ENCODE measurements at regions not wholly inside any gene's neighbourhood (a gene's known extent, or its start where the extent isn't known, plus 50 kb on each side); places are given as distances from the start of the nearest gene placed in this dataset.
"Not testable (repeated sequence)": the region's sequence is repeated elsewhere in the genome, so short reads cannot be mapped to it uniquely, and the experiment has no call there.

DNA sequence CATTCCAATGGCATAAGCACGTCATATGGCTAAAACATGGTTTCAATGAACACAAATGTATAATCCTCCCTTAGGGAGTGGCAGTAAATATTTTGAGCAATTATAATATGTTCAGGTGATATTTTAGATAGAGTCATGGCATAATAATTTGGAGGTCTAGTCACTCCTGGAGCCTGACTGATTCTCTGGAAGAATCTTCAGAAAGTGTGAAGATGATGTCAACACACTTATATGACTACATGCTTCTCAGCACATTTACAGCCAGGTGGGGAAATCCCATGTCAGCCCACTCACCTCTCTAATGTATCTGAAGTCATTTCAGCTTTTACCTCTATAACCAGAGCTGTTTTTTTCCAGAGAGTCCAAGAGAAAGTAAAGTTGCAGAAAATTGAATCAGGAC, 474.8 kb downstream of the SHISA9 start:
- DNase-seq (ENCODE audit: low spot score) = peak; percentile 61
- TF ChIP-seq, protein P1, sequence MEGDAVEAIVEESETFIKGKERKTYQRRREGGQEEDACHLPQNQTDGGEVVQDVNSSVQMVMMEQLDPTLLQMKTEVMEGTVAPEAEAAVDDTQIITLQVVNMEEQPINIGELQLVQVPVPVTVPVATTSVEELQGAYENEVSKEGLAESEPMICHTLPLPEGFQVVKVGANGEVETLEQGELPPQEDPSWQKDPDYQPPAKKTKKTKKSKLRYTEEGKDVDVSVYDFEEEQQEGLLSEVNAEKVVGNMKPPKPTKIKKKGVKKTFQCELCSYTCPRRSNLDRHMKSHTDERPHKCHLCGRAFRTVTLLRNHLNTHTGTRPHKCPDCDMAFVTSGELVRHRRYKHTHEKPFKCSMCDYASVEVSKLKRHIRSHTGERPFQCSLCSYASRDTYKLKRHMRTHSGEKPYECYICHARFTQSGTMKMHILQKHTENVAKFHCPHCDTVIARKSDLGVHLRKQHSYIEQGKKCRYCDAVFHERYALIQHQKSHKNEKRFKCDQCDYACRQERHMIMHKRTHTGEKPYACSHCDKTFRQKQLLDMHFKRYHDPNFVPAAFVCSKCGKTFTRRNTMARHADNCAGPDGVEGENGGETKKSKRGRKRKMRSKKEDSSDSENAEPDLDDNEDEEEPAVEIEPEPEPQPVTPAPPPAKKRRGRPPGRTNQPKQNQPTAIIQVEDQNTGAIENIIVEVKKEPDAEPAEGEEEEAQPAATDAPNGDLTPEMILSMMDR (IDR thresholded peaks at IDR 0.05; ENCODE audit: borderline replicate concordance, control extremely low read depth, extremely low read depth, insufficient read depth, missing control alignments) = no peak
- in situ Hi-C loops (cut with MboI; ENCODE audit: low sequenced_read_pairs, unreplicated experiment) = no loop called here

- in situ Hi-C loops (cut with MboI; ENCODE audit: low sequenced_read_pairs, unreplicated experiment) = no loop called here
- TF ChIP-seq, protein P1 (IDR thresholded peaks at IDR 0.05; ENCODE audit: borderline replicate concordance, control extremely low read depth, extremely low read depth, insufficient read depth, missing control alignments) = no peak
Observed at GRCh38 chr16:13377143-13377542, 475.7 kb downstream of the SHISA9 start.

DNA sequence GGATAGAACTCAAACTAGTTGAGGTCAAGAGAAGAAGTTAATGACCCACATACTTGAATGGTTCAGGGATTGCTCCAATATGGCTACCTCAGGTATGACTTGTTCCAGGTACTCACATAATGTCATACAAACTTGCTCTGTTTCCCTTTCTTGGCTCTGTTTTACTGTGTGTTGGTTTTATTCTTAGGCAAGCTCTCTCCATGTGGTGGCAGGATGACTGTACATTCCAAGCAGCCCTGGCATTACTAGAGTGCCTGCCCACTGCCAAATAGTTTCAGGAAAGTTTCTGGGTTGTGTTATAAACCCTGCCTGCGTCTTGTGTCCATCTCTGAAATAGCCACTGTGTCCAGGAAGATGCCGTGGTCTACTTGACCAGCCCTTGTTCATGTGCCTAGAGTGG, 476.8 kb downstream of the SHISA9 start:
- TF ChIP-seq, protein P1 (IDR thresholded peaks at IDR 0.05; ENCODE audit: borderline replicate concordance, control extremely low read depth, extremely low read depth, insufficient read depth, missing control alignments) = no peak
- no peak for DNase-seq (ENCODE audit: low spot score)
- in situ Hi-C loops (cut with MboI; ENCODE audit: low sequenced_read_pairs, unreplicated experiment) = no loop called here

More at GRCh38 chr16:13377143-13377542, 475.7 kb downstream of the SHISA9 start:
- no peak for DNase-seq (ENCODE audit: low spot score)

DNA sequence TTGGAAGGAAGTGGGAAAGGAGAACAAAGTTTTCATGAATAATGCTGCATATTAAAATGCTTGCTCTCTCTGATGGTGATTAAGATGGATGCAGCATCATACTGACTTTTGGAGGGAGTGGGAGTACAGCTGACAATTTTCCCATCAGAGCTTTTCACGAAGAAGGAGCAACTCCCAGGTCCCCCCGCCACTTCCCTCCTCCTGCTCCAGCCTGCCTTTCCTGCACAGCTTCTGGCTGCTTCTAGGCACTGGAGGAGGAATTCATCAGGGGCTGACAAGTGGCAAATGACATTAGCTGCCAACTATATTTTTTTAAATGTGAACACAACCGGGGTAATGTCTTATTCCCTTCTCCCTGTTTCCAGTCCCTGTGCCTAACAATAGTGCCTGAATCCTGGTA, 477.9 kb downstream of the SHISA9 start:
- TF ChIP-seq, protein P1 (IDR thresholded peaks at IDR 0.05; ENCODE audit: borderline replicate concordance, control extremely low read depth, extremely low read depth, insufficient read depth, missing control alignments) = no peak
- no peak for DNase-seq (ENCODE audit: low spot score)
- in situ Hi-C loops (cut with MboI; ENCODE audit: low sequenced_read_pairs, unreplicated experiment) = no loop called here

GRCh38 chr16:13385156-13386040, 484.0 kb downstream of the SHISA9 start:
- in situ Hi-C loops (cut with MboI; ENCODE audit: low sequenced_read_pairs, unreplicated experiment); DNase-seq (ENCODE audit: low spot score): not testable (repeated sequence)

DNA sequence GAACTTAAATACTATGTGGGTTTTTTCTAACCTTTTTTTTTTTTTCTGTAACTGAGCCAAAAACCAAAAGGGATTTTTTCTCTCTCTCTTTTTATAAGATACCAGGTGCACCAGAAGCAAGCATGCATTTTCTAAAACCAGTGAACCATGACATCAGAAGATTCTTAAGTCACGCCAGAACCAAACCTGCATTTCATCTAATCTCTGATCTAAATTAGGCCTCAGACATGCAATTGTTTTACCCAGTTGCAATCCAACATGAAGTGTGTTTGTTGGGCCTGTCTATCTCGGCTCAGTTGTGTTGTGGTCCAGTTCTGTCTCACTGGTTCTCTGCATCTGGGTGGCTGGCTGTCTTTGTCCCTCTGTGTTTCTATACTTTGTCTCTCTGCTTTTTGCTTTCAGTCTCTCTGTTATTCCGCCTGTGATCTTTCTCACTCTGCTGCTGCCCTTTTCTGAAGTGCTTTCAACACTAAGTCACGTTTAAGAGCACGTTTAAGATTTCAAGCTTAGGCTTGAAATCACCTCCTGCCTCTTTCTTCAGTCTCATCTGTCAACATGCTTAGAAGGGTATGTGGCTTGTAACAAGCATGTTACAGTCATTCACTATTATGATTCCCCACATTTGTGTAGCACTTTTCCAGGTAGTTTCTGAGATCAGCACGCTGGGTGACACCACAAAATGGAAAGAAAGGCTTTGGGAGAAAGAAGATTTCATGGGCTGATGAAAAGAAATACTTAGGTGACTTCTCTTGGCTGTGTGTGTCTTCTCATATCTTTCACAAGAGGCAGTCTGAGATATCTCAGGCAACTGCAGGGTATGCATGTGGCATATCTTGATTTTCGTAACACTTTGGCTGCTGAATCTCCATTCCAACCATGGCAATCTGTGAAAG, 488.9 kb downstream of the SHISA9 start:
- peak; percentile 29 for DNase-seq (ENCODE audit: low spot score)
- in situ Hi-C loops (cut with MboI; ENCODE audit: low sequenced_read_pairs, unreplicated experiment) = no loop called here
- TF ChIP-seq, protein P1 (IDR thresholded peaks at IDR 0.05; ENCODE audit: borderline replicate concordance, control extremely low read depth, extremely low read depth, insufficient read depth, missing control alignments) = no peak

- no peak for DNase-seq (ENCODE audit: low spot score)
- TF ChIP-seq, protein P1 (IDR thresholded peaks at IDR 0.05; ENCODE audit: borderline replicate concordance, control extremely low read depth, extremely low read depth, insufficient read depth, missing control alignments) = no peak
- in situ Hi-C loops (cut with MboI; ENCODE audit: low sequenced_read_pairs, unreplicated experiment) = no loop called here
Observed at GRCh38 chr16:13390986-13391305, 489.5 kb downstream of the SHISA9 start.
